Coronary artery (tissue), 2 donors: ENCODE measurements at regions not wholly inside any gene's neighbourhood (a gene's known extent, or its start where the extent isn't known, plus 50 kb on each side); places are given as distances from the start of the nearest gene placed in this dataset.

Source experiments
- DNase-seq: peaks from one replicate; pipeline ENCODE4 v3.0.0-alpha.2; 2017; ENCODE audit warnings: low spot score
- H3K27ac ChIP-seq, 2 donors: fragments of 200-600 bp; sonication (generic); one replicate each; pipeline ENCODE4 v1.5.1; 2016 to 2019
- H3K4me3 ChIP-seq: fragments of 200-600 bp; sonication (generic); 2 replicates; pipeline ENCODE4 v1.5.1; 2016; ENCODE audit warnings: mild to moderate bottlenecking, moderate library complexity
- TF ChIP-seq, protein P1 (sequence below): fragments of 200-600 bp; sonication (generic); IDR thresholded peaks from one replicate; pipeline ENCODE4 v1.5.1; 2019; ENCODE audit warnings: antibody characterized with exemption

DNA sequence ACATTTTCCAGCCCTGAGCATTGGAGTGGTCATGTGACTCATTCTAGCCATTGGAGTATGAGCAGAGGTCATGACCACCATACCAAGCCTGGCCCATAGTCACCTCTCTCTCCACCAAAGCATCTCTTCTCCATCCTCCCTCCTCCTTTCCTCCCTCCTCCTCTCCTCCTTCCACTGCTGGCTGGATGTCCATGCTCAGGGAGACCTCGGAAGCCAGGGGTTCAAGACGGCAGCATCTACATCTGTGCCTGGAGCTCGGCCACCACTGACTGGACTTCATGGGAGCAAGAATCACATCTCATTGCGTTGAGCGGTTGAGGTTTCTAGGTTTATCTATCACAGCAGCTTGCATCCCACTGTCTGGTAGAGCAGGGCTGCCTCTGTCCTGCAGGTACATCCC is 252.4 kb downstream of the NDUFA10 start:
- TF ChIP-seq, protein P1, sequence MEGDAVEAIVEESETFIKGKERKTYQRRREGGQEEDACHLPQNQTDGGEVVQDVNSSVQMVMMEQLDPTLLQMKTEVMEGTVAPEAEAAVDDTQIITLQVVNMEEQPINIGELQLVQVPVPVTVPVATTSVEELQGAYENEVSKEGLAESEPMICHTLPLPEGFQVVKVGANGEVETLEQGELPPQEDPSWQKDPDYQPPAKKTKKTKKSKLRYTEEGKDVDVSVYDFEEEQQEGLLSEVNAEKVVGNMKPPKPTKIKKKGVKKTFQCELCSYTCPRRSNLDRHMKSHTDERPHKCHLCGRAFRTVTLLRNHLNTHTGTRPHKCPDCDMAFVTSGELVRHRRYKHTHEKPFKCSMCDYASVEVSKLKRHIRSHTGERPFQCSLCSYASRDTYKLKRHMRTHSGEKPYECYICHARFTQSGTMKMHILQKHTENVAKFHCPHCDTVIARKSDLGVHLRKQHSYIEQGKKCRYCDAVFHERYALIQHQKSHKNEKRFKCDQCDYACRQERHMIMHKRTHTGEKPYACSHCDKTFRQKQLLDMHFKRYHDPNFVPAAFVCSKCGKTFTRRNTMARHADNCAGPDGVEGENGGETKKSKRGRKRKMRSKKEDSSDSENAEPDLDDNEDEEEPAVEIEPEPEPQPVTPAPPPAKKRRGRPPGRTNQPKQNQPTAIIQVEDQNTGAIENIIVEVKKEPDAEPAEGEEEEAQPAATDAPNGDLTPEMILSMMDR = no peak
- Histone ChIP-seq H3K4me3 (no peak overlapping the region), H3K27ac (no peak overlapping the region)
- DNase-seq = peak; percentile 50

DNA sequence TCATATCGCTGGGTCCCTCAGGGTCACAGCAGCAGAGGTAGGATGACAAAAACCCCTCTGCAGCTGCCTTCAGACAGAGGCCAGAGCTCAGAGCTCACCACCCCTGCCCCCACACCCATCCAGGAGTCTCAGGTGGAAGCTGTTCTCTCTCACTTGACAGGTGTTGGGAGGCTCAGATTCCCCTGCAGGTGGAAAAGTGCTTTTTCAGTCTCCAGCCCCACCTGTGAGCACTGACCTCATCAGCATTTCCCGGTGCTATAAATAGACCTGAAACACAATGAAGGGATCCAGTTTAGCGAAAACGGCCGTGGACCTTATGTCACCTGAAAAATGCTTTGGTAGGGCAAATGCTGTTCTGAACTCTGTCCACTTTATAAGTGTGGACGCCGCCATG is 254.9 kb downstream of the NDUFA10 start:
- H3K4me3 ChIP-seq = no peak overlapping the region
- TF ChIP-seq, protein P1 = no peak
- H3K27ac ChIP-seq = no peak overlapping the region
- no peak for DNase-seq

DNA sequence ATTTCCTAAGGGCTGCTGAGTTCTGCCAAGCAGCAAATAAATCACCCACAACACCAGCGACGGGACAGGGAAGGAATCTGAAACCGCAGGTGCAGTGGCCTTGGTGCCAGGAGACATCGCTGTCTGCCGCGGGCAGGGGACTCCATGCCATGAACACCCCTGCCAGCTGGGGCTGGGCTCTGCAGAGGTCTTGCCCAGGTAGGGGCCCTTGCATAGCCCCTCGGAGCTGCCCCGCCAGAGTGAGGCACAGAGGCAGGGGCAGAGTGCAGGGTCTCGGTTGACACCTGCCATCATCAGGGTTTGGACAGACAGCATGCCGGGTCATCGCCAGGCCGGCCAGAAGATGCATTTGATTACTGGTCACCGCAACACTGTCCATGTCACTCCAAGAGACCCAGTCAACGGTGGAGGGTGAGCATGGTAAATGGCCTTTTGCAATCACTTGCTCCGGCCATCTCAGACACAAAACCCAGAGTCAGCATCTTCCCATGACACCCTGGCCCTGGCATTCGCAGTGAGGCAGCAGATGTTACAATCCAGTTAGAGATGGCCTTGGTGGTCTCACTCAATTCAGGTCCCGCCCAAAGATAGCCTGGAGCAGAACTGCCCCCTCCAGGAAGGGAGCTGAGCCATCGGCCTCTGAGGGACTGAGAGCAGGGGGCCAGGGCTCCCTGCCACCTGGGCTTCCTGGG is 255.4 kb downstream of the NDUFA10 start:
- no peak overlapping the region for H3K27ac ChIP-seq
- H3K4me3 ChIP-seq = no peak overlapping the region
- DNase-seq = no peak
- TF ChIP-seq, protein P1 = no peak

DNA sequence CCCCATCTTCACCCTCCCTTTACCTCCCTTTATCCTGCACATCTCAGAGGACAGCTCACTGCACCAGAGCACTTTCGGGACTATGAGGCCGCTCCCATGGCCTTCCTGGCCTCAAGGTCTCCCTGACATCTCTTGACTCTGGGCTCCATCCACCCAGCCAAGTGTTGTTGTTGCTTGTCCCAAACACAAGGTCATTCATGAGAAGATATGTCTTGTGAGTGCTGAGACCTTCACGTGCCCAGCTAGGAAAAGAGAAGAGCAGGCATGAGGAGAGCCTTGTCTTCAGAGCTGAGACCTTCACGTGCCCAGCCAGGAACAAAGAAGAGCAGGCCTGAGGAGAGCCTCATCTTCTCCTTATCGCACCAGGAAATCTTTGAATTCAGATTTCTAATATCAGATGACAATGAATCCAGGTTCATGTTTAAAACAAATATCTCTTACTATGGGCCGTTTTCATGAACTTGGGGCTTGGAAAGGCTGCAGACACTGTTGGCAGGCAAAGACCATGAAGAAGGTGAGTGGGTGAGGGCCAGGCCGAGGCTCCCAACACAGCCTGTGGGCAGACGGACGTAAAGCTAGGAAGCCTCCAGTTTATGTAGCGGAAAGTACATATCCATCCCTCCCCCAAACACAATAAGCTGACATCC is 256.1 kb downstream of the NDUFA10 start:
- no peak overlapping the region for H3K4me3 ChIP-seq
- no peak for DNase-seq
- no peak overlapping the region for H3K27ac ChIP-seq
- TF ChIP-seq, protein P1 = no peak

DNA sequence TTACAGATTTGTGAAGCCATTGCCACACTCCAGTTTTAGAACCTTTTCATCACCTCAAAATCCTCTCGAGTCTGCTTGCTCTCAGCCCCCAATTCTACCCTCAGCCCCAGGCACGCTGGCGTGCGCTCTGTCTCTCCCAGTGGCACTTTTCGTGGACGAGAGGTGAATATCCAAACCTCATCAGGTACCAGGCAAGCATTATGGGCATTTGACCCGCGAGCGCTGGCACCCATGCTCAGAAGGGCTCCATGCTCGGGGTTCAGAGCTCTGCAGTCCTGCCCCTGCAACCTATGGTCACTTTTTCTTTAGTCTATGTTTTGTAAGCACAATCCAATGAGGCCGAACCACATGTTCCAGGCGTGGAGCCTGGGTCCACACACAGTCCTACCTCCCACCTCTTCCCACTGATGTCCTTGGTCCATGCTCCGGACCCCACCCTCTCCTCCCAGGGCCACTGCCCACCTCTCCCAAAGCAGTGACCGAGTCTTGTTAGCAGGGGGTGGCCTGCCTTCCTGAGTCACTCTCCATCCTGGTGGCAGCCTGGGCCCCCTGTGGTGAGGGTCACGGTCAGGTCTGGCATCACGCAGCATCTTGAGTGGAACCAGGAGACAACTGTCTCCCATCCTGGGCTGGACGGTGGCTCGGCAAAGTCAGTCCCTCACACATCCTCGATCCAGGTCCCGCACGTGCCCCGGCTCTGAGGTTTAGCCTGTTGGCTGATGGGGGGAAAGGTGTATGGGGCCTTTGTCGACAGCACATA is 256.9 kb downstream of the NDUFA10 start:
- no peak for DNase-seq
- no peak overlapping the region for H3K27ac ChIP-seq

DNA sequence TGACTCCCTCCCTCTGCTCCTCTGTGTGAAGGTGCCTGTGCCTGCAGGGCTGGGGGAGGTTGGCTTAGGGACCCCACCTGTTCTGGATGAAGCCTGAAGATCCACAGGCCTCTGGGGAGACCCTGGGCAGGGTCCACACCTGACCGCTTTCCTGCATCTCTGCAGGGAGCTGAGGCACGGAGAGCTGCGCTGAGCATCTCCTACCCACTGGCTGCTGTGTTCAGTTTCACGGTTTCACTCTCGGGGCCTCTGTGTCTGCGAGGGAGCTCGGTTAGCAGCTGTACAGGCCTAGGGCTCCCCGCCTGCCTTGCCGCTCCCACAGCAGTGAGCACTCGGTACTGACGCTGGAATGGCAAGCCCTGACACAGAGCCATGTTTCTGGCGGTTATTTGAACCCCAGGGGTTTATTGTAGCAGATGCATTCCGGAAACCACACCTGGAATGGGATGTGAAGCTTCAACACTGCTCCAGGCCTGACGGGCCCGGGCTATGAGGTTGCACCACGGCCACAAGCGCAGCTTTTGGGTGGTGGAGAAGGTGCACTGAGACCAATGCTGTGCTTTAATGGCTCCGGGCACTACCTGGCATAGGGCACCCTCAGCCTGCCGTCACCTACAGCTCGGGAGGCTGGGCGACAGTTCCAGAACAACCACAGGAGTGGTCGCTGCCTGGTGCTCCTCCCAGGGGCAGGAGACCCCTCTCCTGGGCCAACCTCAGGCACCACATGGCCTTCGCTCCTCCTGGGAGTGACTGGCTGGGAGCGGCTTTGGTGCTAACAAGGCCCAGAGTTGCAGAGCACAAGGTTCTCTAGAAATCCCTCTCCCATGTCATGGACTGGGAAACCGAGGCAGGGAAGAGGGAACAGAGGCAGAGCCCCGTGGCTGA is 257.9 kb downstream of the NDUFA10 start:
- TF ChIP-seq, protein P1 = no peak
- Histone ChIP-seq H3K4me3 (no peak overlapping the region), H3K27ac (no peak overlapping the region)
- DNase-seq = no peak

More for the DNA sequence above, 256.9 kb downstream of the NDUFA10 start:
- TF ChIP-seq, protein P1 = no peak
- no peak overlapping the region for H3K4me3 ChIP-seq
